Cardiac septum (tissue), 1 donor: ENCODE measurements at regions not wholly inside any gene's neighbourhood (a gene's known extent, or its start where the extent isn't known, plus 50 kb on each side); places are given as distances from the start of the nearest gene placed in this dataset.

Source experiments
- DNase-seq: peaks from one replicate; pipeline ENCODE4 v3.0.0-alpha.2; 2020; ENCODE audit warnings: low spot score
- intact Hi-C: fragments of 100-400 bp; cut with DNase I; formaldehyde crosslinking; loops from one replicate; pipeline ENCODE4 v1.14.0; 2022
- donor health status: DM: no; HTN: no; CAD: no.

GRCh38 chr2:67871686-67872412 lies 191.0 kb downstream of the C1D start:
- intact Hi-C loops: no loop called here
- no peak for DNase-seq

GRCh38 chr2:67872481-67872880 lies 190.3 kb downstream of the C1D start:
- intact Hi-C loops: no loop called here
- DNase-seq: no peak

- intact Hi-C loops: no loop called here
These were observed 188.9 kb downstream of the C1D start for GRCh38 chr2:67873916-67874315.

GRCh38 chr2:67876176-67876575 lies 186.6 kb downstream of the C1D start:
- intact Hi-C loops: no loop called here
- DNase-seq: no peak

More at GRCh38 chr2:67873916-67874315, 188.9 kb downstream of the C1D start:
- no peak for DNase-seq

GRCh38 chr2:67877301-67877700 lies 185.5 kb downstream of the C1D start:
- no peak for DNase-seq
- intact Hi-C loops: no loop called here

- DNase-seq: no peak
- intact Hi-C loops: no loop called here
These were observed 184.1 kb downstream of the C1D start for GRCh38 chr2:67878743-67879142.

GRCh38 chr2:67879586-67880290 lies 183.1 kb downstream of the C1D start:
- no peak for DNase-seq

GRCh38 chr2:67880291-67880761 lies 182.5 kb downstream of the C1D start:
- intact Hi-C loops: no loop called here
- DNase-seq: no peak

More at GRCh38 chr2:67879586-67880290, 183.1 kb downstream of the C1D start:
- intact Hi-C loops: no loop called here

GRCh38 chr2:67881816-67882215 lies 181.0 kb downstream of the C1D start:
- intact Hi-C loops: no loop called here
- DNase-seq: no peak

GRCh38 chr2:67883316-67884087 lies 179.3 kb downstream of the C1D start:
- intact Hi-C loops: no loop called here
- no peak for DNase-seq

GRCh38 chr2:67888351-67889005 lies 174.3 kb downstream of the C1D start:
- no peak for DNase-seq
- intact Hi-C loops: no loop called here

- no peak for DNase-seq
- intact Hi-C loops: no loop called here
These were observed 173.7 kb downstream of the C1D start for GRCh38 chr2:67889056-67889455.

- DNase-seq: no peak
- intact Hi-C loops: no loop called here
These were observed 171.2 kb downstream of the C1D start for GRCh38 chr2:67891642-67892041.

GRCh38 chr2:67892339-67892846 lies 170.4 kb downstream of the C1D start:
- no peak for DNase-seq
- intact Hi-C loops: no loop called here

GRCh38 chr2:67895227-67895941 lies 167.4 kb downstream of the C1D start:
- intact Hi-C loops: no loop called here
- no peak for DNase-seq

GRCh38 chr2:67896076-67896475 lies 166.7 kb downstream of the C1D start:
- no peak for DNase-seq
- intact Hi-C loops: no loop called here

GRCh38 chr2:67896476-67896875 lies 166.3 kb downstream of the C1D start:
- no peak for DNase-seq
- intact Hi-C loops: no loop called here

GRCh38 chr2:67898595-67898994 lies 164.2 kb downstream of the C1D start:
- intact Hi-C loops: no loop called here
- DNase-seq: no peak

GRCh38 chr2:67899187-67899586 lies 163.6 kb downstream of the C1D start:
- no peak for DNase-seq
- intact Hi-C loops: no loop called here
